ENCODE measurements at regions not wholly inside any gene's neighbourhood (a gene's known extent, or its start where the extent isn't known, plus 50 kb on each side); places are given as distances from the start of the nearest gene placed in this dataset.

DNA sequence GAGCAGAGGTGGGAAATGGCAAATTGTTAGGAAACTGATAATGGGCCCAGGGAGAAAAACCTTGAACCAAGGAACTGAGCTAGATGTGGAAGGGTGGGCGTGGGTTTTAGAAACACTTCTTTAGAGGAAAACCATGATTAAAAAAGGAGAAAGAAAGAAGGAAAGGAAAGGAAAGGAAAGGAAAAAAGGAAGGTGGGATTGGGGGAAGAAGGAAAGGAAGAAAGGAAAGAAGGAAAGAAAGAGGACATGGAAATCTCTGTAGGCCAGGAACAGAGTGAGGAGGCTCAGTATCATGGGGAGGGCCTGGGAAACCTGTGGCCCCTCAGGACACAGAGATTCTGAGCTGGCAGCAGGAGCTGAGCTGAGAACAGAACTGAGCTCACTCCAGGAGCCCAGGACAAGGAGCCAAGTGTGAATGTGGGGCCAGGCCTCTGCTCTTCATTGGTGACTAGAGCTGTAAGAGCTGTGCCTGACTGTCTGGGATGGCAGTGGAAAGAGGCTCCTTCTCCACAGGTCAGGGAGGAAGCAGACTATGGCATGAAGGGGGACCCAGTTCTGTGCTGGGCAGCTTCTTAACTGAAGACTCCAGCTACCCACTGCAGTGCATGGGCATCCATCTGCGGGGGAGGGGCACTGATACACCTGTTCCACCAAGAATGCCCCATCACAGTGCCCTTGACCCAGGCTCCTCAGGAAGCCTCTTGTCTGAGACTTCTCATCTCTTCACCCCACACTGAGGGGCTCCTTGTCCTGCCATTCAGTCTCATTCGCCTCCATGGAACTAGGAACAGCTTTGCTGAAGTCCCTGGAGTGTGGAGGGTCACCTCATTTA, 116.1 kb upstream of the BACH2 start:
- Histone ChIP-seq H3K9me3 (ENCODE audit: insufficient read depth, low read length) (peaks cover under 1% of the 10 kb centered on the region), H3K36me3 (ENCODE audit: insufficient read depth, insufficient read length, low read length) (no peaks in the 10 kb centered on the region), H3K4me3 (ENCODE audit: insufficient read length, low read depth) (no peak overlapping the region), H3K27me3 (ENCODE audit: insufficient read depth, insufficient read length) (peaks cover 8% of the 10 kb centered on the region), H3K4me1 (ENCODE audit: insufficient read depth, insufficient read length) (peaks cover 4% of the 10 kb centered on the region), H3K9ac (ENCODE audit: insufficient read length, low read depth) (no peak overlapping the region)
- TF ChIP-seq YY1 (IDR thresholded peaks at IDR 0.05; ENCODE audit: insufficient read depth, insufficient read length) (no peak), SUZ12 (IDR thresholded peaks at IDR 0.05; ENCODE audit: extremely low read depth, insufficient read depth, insufficient read length) (no peak), ZNF274 (IDR thresholded peaks at IDR 0.05; ENCODE audit: low read depth, low read length) (no peak)
- no peak for DNase-seq (ENCODE audit: low read depth, low spot score)

DNA sequence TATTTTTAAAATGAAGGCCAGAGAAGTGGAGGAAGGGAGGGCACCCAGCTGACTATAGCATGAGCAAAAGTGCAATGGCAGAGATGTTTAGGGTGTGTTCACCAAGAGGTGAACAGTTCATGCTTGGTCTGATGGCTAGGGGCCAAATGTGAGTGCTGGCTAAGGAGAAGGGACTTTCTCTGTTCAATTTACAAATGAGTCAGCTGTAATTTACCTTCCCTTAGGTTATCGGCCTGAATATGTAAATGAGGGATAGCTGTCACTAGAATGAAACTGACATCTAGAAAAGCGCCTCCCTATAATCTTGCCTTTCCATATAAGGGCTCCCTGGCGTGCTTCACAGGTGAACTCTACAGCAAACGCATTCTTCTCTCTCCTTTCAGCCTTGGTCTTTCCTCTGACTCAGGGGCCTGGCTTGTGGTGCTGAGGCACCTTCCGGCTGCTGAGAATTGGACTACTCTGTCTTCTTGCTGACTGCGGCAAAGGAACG, 114.7 kb upstream of the BACH2 start:
- peaks cover 4% of the 10 kb centered on the region for H3K4me1 ChIP-seq (ENCODE audit: insufficient read depth, insufficient read length)
- TF ChIP-seq YY1 (IDR thresholded peaks at IDR 0.05; ENCODE audit: insufficient read depth, insufficient read length) (no peak), ZNF274 (IDR thresholded peaks at IDR 0.05; ENCODE audit: low read depth, low read length) (no peak), SUZ12 (IDR thresholded peaks at IDR 0.05; ENCODE audit: extremely low read depth, insufficient read depth, insufficient read length) (no peak)
- no peak overlapping the region for H3K4me3 ChIP-seq (ENCODE audit: insufficient read length, low read depth)
- no peaks in the 10 kb centered on the region for H3K36me3 ChIP-seq (ENCODE audit: insufficient read depth, insufficient read length, low read length)
- no peak for DNase-seq (ENCODE audit: low read depth, low spot score)
- H3K9me3 ChIP-seq (ENCODE audit: insufficient read depth, low read length): peaks cover 9% of the 10 kb centered on the region
- H3K27me3 ChIP-seq (ENCODE audit: insufficient read depth, insufficient read length): peaks cover 8% of the 10 kb centered on the region
- H3K9ac ChIP-seq (ENCODE audit: insufficient read length, low read depth): no peak overlapping the region

DNA sequence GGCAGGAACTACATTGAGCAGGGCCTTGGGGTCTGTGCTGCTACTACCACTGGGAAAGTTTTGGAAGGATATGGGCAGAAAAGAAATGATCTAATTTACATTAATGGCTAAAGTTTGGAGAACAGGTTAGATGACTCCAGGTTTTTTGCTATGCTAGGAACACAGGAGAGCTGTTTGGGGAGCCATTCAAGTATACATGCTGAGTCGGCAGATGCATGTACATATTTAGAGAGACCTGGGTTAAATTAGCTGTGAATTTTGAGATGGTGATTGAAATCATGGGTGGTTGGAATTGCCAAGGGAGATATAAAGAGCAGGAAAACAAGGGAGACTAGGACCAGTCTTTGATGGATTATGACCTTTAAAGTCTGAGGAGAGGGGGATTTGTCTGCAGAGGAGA, 113.1 kb upstream of the BACH2 start:
- Histone ChIP-seq H3K9me3 (ENCODE audit: insufficient read depth, low read length) (peaks cover 9% of the 10 kb centered on the region), H3K9ac (ENCODE audit: insufficient read length, low read depth) (no peak overlapping the region), H3K36me3 (ENCODE audit: insufficient read depth, insufficient read length, low read length) (no peaks in the 10 kb centered on the region), H3K4me3 (ENCODE audit: insufficient read length, low read depth) (no peak overlapping the region), H3K4me1 (ENCODE audit: insufficient read depth, insufficient read length) (peaks cover 4% of the 10 kb centered on the region), H3K27me3 (ENCODE audit: insufficient read depth, insufficient read length) (peaks cover 8% of the 10 kb centered on the region)
- no peak for TF ChIP-seq YY1 (IDR thresholded peaks at IDR 0.05; ENCODE audit: insufficient read depth, insufficient read length)
- TF ChIP-seq SUZ12 (IDR thresholded peaks at IDR 0.05; ENCODE audit: extremely low read depth, insufficient read depth, insufficient read length): no peak
- TF ChIP-seq ZNF274 (IDR thresholded peaks at IDR 0.05; ENCODE audit: low read depth, low read length): no peak
- no peak for DNase-seq (ENCODE audit: low read depth, low spot score)

DNA sequence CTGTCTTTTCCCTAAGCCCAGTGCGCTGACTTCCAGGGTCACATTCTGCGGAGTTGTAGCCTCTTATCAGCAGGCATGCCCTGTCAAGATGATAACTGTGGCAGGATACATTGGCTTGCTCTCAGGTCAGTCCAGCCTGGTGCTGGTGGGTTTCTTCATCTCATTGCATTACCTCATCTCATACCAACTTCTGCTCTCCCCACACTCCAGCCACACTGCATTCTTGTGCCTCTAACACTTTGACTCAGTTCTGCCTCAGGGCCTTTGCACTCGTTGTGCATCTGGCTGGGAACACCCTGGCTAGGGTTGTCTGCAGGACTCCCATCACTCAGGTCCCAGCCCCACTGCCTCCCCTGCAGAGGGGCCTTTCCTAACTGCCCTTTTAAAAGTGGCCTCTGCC, 110.3 kb upstream of the BACH2 start:
- Histone ChIP-seq H3K4me3 (ENCODE audit: insufficient read length, low read depth) (no peak overlapping the region), H3K9ac (ENCODE audit: insufficient read length, low read depth) (no peak overlapping the region), H3K4me1 (ENCODE audit: insufficient read depth, insufficient read length) (peaks cover 4% of the 10 kb centered on the region), H3K9me3 (ENCODE audit: insufficient read depth, low read length) (peaks cover 9% of the 10 kb centered on the region), H3K36me3 (ENCODE audit: insufficient read depth, insufficient read length, low read length) (no peaks in the 10 kb centered on the region), H3K27me3 (ENCODE audit: insufficient read depth, insufficient read length) (no peaks in the 10 kb centered on the region)
- DNase-seq (ENCODE audit: low read depth, low spot score): no peak
- no peak for TF ChIP-seq ZNF274 (IDR thresholded peaks at IDR 0.05; ENCODE audit: low read depth, low read length)
- no peak for TF ChIP-seq YY1 (IDR thresholded peaks at IDR 0.05; ENCODE audit: insufficient read depth, insufficient read length)
- TF ChIP-seq SUZ12 (IDR thresholded peaks at IDR 0.05; ENCODE audit: extremely low read depth, insufficient read depth, insufficient read length): no peak

DNA sequence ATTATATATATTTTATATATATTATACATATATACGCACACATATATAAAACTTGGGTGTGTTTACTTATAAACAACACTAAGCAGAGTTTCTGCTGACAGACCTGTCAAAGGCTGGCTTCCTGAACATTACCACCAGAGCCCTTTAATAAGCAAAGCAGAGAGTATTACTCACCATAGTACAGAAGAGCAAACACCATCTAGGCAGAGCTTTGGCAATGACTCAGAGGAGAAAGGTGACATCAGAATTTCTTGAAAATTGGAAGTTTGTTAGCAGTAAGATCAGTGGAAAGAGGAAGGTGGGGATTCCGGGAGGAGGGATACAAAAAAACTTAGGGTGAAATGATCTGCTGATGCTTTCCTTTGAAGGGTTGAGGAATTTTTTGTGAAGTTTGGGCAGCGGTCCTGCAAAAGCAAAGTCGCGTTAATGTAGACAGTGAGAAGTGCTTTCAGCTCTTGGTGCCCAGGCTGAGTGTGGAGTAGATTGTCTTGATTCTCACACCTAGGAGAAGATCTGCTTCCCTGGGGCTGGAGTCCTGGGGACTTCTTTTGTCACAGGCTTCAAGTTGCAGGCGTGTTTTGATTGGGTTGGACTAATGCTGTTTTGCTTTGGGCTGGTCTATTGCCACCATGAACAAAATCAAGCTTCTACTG, 109.6 kb upstream of the BACH2 start:
- Histone ChIP-seq H3K27me3 (ENCODE audit: insufficient read depth, insufficient read length) (no peaks in the 10 kb centered on the region), H3K4me1 (ENCODE audit: insufficient read depth, insufficient read length) (peaks cover 4% of the 10 kb centered on the region), H3K9me3 (ENCODE audit: insufficient read depth, low read length) (peaks cover 9% of the 10 kb centered on the region), H3K36me3 (ENCODE audit: insufficient read depth, insufficient read length, low read length) (no peaks in the 10 kb centered on the region), H3K9ac (ENCODE audit: insufficient read length, low read depth) (no peak overlapping the region), H3K4me3 (ENCODE audit: insufficient read length, low read depth) (no peak overlapping the region)
- no peak for DNase-seq (ENCODE audit: low read depth, low spot score)
- no peak for TF ChIP-seq YY1 (IDR thresholded peaks at IDR 0.05; ENCODE audit: insufficient read depth, insufficient read length)
- TF ChIP-seq SUZ12 (IDR thresholded peaks at IDR 0.05; ENCODE audit: extremely low read depth, insufficient read depth, insufficient read length): no peak
- no peak for TF ChIP-seq ZNF274 (IDR thresholded peaks at IDR 0.05; ENCODE audit: low read depth, low read length)

DNA sequence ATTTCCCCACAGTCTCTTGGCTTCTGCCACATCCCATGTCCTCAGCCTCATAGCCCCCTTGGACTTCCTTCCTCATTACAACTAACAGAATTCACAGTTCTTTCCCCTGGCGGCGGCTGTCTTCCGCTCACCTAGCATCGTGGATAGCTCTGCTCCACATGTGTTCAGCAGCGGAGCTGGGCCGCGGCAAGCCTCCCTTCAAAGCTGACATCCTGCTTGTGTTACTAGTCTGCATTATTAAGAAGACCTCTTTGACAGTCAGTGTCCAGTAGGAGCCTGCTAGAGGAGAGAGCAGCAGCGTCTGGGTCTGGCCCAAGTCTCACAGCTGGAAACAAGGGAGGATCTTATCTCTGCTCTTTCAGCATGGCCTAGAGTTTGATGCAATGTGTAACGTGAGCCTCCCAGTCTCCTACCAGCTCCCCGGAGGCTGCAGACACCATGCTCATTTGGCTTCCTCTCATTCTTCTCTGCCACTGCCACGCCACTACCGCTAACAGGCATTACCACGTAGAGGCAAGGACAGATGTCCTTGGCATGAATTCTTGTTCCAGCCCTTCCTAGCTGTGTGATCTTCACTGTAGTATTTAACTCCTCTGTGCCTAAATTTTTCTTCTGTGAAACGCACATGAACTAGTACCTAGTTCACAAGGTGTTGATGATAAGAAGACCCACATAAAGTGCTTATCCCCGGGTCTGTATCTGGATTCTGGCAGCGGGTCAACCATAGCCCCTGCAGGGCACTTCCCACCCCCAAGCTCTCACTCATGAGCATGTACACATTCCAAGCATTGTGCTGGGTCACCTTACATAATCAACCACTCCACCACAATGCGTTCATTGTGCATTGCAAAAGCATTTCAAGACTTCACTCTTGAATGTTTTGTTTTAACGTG, 107.1 kb upstream of the BACH2 start:
- Histone ChIP-seq H3K4me3 (ENCODE audit: insufficient read length, low read depth) (no peak overlapping the region), H3K27me3 (ENCODE audit: insufficient read depth, insufficient read length) (no peaks in the 10 kb centered on the region), H3K36me3 (ENCODE audit: insufficient read depth, insufficient read length, low read length) (no peaks in the 10 kb centered on the region), H3K4me1 (ENCODE audit: insufficient read depth, insufficient read length) (peaks cover 4% of the 10 kb centered on the region), H3K9ac (ENCODE audit: insufficient read length, low read depth) (no peak overlapping the region), H3K9me3 (ENCODE audit: insufficient read depth, low read length) (peaks cover 9% of the 10 kb centered on the region)
- TF ChIP-seq SUZ12 (IDR thresholded peaks at IDR 0.05; ENCODE audit: extremely low read depth, insufficient read depth, insufficient read length): no peak
- TF ChIP-seq ZNF274 (IDR thresholded peaks at IDR 0.05; ENCODE audit: low read depth, low read length): no peak
- TF ChIP-seq YY1 (IDR thresholded peaks at IDR 0.05; ENCODE audit: insufficient read depth, insufficient read length): no peak
- no peak for DNase-seq (ENCODE audit: low read depth, low spot score)
